SU-DHL-6 (cell line): ENCODE measurements at regions not wholly inside any gene's neighbourhood (a gene's known extent, or its start where the extent isn't known, plus 50 kb on each side); places are given as distances from the start of the nearest gene placed in this dataset.

Source experiments
- CTCF ChIP-seq: fragments of 200-600 bp; sonication (generic); IDR thresholded peaks from one replicate; pipeline ENCODE4 v1.5.1; 2017; ENCODE audit warnings: antibody characterized with exemption, mild to moderate bottlenecking, low read length, moderate library complexity; ENCODE audit not compliant: insufficient read depth, poor library complexity, severe bottlenecking
- EZH2phosphoT487 ChIP-seq: fragments of 200-600 bp; sonication (generic), shearing (Covaris generic); conservative IDR thresholded peaks from 2 replicates; pipeline ENCODE4 v1.6.1; 2018; ENCODE audit warnings: mild to moderate bottlenecking, antibody characterized with exemption, low read length, moderate library complexity, mixed read lengths

GRCh38 chr2:120929829-120930228, 194.2 kb downstream of the GLI2 start:
- no peak for TF ChIP-seq CTCF
- TF ChIP-seq EZH2phosphoT487, result no peak
